GM21381 (cell line): ENCODE measurements at regions not wholly inside any gene's neighbourhood (a gene's known extent, or its start where the extent isn't known, plus 50 kb on each side); places are given as distances from the start of the nearest gene placed in this dataset.

Experiments
- ATAC-seq: cut with Tn5 transposase; IDR thresholded peaks from one replicate; pipeline ENCODE4 v1.9.1; 2021; ENCODE audit warnings: mild to moderate bottlenecking, moderate library complexity; ENCODE audit not compliant: unreplicated experiment

GRCh38 chr18:71919211-71919610, 624.9 kb downstream of the CBLN2 start:
- ATAC-seq, result no peak

GRCh38 chr18:71913641-71914040, 630.5 kb downstream of the CBLN2 start:
- ATAC-seq, result no peak

- ATAC-seq, result no peak
These were observed 641.7 kb downstream of the CBLN2 start for GRCh38 chr18:71902482-71902881.

GRCh38 chr18:71899707-71900472, 644.3 kb downstream of the CBLN2 start:
- ATAC-seq, result no peak

GRCh38 chr18:71899183-71899582, 645.0 kb downstream of the CBLN2 start:
- no peak for ATAC-seq

GRCh38 chr18:71887509-71887908, 656.6 kb downstream of the CBLN2 start:
- ATAC-seq, result no peak

- ATAC-seq, result no peak
These were observed 665.9 kb downstream of the CBLN2 start for GRCh38 chr18:71878226-71878625.

- ATAC-seq, result no peak
These were observed 670.4 kb downstream of the CBLN2 start for GRCh38 chr18:71873695-71874094.

GRCh38 chr18:71865888-71866287, 678.3 kb downstream of the CBLN2 start:
- ATAC-seq, result no peak

- ATAC-seq, result no peak
These were observed 693.5 kb downstream of the CBLN2 start for GRCh38 chr18:71850602-71851001.

- ATAC-seq, result no peak
These were observed 694.7 kb downstream of the CBLN2 start for GRCh38 chr18:71849407-71849806.

- ATAC-seq, result no peak
These were observed 697.4 kb downstream of the CBLN2 start for GRCh38 chr18:71846716-71847115.

- no peak for ATAC-seq
These were observed 699.3 kb downstream of the CBLN2 start for GRCh38 chr18:71844814-71845213.

GRCh38 chr18:71842666-71843065, 701.5 kb downstream of the CBLN2 start:
- ATAC-seq, result no peak

GRCh38 chr18:71837547-71837946, 706.6 kb downstream of the CBLN2 start:
- ATAC-seq, result no peak

- ATAC-seq, result no peak
These were observed 711.1 kb downstream of the CBLN2 start for GRCh38 chr18:71832946-71833617.

GRCh38 chr18:71831039-71831438, 713.1 kb downstream of the CBLN2 start:
- no peak for ATAC-seq

GRCh38 chr18:71827301-71827700, 716.8 kb downstream of the CBLN2 start:
- ATAC-seq, result no peak

- ATAC-seq, result no peak
These were observed 728.8 kb downstream of the CBLN2 start for GRCh38 chr18:71815305-71815704.

- no peak for ATAC-seq
These were observed 734.4 kb downstream of the CBLN2 start for GRCh38 chr18:71809711-71810110.

GRCh38 chr18:71808616-71809015, 735.5 kb downstream of the CBLN2 start:
- ATAC-seq, result no peak

GRCh38 chr18:71807586-71807985, 736.6 kb downstream of the CBLN2 start:
- no peak for ATAC-seq
